Lower lobe of right lung (tissue), 2 donors: ENCODE measurements at regions not wholly inside any gene's neighbourhood (a gene's known extent, or its start where the extent isn't known, plus 50 kb on each side); places are given as distances from the start of the nearest gene placed in this dataset.

Experiments
- ATAC-seq, 2 donors: fragments of 200-7000 bp; cut with Tn5 transposase; one replicate each; pipeline ENCODE4 v1.9.1; 2020 to 2022; ENCODE audit warnings: mild to moderate bottlenecking in 2 of 2, moderate library complexity in 2 of 2
- DNase-seq: peaks from one replicate; pipeline ENCODE4 v3.0.0-alpha.2; 2020
- H3K27ac ChIP-seq: fragments of 200-600 bp; one replicate; pipeline ENCODE4 v1.8.0; 2022
- H3K27me3 ChIP-seq: fragments of 200-600 bp; one replicate; pipeline ENCODE4 v1.8.0; 2022; ENCODE audit warnings: low read depth
- H3K36me3 ChIP-seq: fragments of 200-600 bp; one replicate; pipeline ENCODE4 v1.8.0; 2022; ENCODE audit warnings: mild to moderate bottlenecking
- H3K4me1 ChIP-seq: fragments of 200-600 bp; one replicate; pipeline ENCODE4 v1.8.0; 2022
- H3K4me3 ChIP-seq: fragments of 200-600 bp; one replicate; pipeline ENCODE4 v1.8.0; 2022; ENCODE audit warnings: mild to moderate bottlenecking
- H3K9me3 ChIP-seq: fragments of 200-600 bp; one replicate; pipeline ENCODE4 v1.8.0; 2022
- intact Hi-C: fragments of 100-400 bp; cut with DNase I; formaldehyde crosslinking; loops from one replicate; pipeline ENCODE4 v1.11.0; 2022
- TF ChIP-seq, protein P1 (sequence below): fragments of 200-600 bp; IDR thresholded peaks from one replicate; pipeline ENCODE4 v1.8.0; 2022; ENCODE audit warnings: antibody characterized with exemption, mild to moderate bottlenecking
- donor health status: DM: no; HTN: yes; CAD: no; lungs with severe emphysema.

DNA sequence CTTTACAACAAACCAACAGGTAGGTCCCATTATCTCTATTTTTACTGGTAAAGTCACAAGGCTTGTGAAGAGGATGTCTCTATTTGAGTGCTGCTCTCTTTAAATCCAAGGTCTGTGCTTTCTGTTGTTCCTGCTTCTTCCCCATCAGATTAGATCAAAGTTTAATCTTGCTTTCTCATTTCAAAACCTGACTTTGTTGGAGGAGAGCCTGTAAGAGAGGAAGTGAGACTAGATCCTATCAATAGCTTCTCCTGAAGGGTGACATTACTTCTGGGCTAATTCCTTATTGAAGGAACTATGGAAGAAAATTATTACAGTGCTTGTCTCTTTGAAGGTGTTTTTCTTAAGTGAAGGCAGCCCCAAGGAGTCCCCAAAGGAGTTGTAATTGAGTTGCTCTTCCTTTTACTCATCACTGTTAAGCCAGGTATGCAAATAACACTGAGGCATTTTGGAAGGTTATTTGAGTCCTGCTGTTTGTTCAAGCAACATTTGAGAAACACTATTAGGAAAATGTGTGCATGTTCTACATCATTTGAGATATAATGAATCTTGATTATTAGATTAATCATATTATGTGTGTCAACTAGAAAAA is 146.2 kb upstream of the MBL2 start:
- ATAC-seq: no peak
- intact Hi-C loops: no loop called here
- Histone ChIP-seq H3K27ac (no peak overlapping the region), H3K27me3 (no peaks in the 10 kb centered on the region), H3K36me3 (no peaks in the 10 kb centered on the region), H3K4me3 (no peak overlapping the region), H3K9me3 (no peaks in the 10 kb centered on the region), H3K4me1 (no peaks in the 10 kb centered on the region)
- no peak for DNase-seq
- TF ChIP-seq, protein P1, sequence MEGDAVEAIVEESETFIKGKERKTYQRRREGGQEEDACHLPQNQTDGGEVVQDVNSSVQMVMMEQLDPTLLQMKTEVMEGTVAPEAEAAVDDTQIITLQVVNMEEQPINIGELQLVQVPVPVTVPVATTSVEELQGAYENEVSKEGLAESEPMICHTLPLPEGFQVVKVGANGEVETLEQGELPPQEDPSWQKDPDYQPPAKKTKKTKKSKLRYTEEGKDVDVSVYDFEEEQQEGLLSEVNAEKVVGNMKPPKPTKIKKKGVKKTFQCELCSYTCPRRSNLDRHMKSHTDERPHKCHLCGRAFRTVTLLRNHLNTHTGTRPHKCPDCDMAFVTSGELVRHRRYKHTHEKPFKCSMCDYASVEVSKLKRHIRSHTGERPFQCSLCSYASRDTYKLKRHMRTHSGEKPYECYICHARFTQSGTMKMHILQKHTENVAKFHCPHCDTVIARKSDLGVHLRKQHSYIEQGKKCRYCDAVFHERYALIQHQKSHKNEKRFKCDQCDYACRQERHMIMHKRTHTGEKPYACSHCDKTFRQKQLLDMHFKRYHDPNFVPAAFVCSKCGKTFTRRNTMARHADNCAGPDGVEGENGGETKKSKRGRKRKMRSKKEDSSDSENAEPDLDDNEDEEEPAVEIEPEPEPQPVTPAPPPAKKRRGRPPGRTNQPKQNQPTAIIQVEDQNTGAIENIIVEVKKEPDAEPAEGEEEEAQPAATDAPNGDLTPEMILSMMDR: no peak

DNA sequence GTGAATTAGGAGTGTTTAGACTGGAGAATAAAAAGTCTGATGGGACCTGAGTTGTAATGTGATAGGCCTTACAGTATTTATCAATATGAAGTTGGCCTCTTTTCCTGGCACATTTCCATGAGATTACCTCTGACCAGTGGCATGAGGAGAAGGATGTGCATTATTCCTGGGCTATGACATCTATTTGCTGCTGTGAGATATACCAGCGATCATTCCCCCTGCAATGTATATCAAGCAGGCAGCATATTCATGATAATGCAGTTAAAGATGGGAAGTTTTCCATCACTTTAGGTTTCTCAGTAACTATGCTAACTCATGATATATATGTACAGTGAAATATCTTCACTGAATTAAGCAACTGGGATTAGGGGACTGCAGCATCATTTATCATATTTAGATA is 142.8 kb upstream of the MBL2 start:
- Histone ChIP-seq H3K4me1 (no peaks in the 10 kb centered on the region), H3K27me3 (no peaks in the 10 kb centered on the region), H3K27ac (no peak overlapping the region), H3K36me3 (no peaks in the 10 kb centered on the region), H3K4me3 (no peak overlapping the region), H3K9me3 (no peaks in the 10 kb centered on the region)
- intact Hi-C loops: no loop called here
- TF ChIP-seq, protein P1: no peak
- ATAC-seq: no peak
- no peak for DNase-seq

DNA sequence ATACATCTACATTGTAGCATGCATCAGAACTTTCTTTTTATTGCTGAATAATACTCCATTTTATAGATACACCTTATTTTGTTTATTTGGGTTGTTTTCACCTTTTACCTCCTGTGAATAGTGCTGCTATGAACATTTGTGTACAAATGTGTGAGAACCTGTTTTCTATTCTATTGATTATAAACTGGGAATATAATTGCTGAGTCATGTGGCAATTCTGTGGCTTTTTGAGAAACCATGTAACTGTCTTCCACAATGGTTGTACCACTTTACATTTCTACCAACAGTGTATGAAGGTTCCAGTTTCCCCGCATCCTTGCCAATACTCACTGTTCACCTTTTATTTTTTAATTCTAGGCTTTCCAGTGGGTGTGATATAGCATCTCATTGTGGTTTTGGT is 138.6 kb upstream of the MBL2 start:
- Histone ChIP-seq H3K4me3 (no peak overlapping the region), H3K4me1 (no peaks in the 10 kb centered on the region), H3K27ac (no peak overlapping the region), H3K36me3 (no peaks in the 10 kb centered on the region), H3K9me3 (no peaks in the 10 kb centered on the region), H3K27me3 (no peaks in the 10 kb centered on the region)
- no peak for ATAC-seq
- intact Hi-C loops: no loop called here
- TF ChIP-seq, protein P1: no peak
- no peak for DNase-seq

GRCh38 chr10:52908478-52908877 is 135.9 kb upstream of the MBL2 start:
- no peak for DNase-seq
- Histone ChIP-seq H3K4me3 (no peak overlapping the region), H3K36me3 (no peaks in the 10 kb centered on the region), H3K27ac (no peak overlapping the region), H3K9me3 (no peaks in the 10 kb centered on the region), H3K27me3 (no peaks in the 10 kb centered on the region), H3K4me1 (no peaks in the 10 kb centered on the region)
- TF ChIP-seq, protein P1: no peak
- intact Hi-C loops: no loop called here
- ATAC-seq: no peak

DNA sequence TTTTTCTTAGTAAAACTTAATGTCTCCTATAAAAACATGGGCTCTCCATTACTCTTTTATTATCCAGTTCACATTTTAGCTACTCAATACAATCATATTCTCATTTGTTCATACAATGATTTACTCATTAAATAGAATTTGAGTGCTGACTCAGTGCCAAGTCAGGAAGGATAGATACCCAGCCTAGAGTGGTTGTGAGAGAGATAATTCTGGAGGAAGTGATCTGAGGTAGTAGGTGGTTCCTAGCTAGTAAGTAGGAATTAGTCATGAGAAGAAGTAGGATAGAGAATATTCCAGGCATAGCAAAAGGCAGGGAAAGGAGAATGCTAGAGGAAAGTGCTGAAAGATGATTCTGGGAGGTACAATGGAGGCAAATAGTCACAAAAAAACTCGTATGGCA is 133.5 kb upstream of the MBL2 start:
- no peaks in the 10 kb centered on the region for H3K27me3 ChIP-seq
- DNase-seq (no peak), ATAC-seq (peak in 1 of 2 donors; percentile 41)
- intact Hi-C loops: no loop called here
- H3K27ac ChIP-seq: no peak overlapping the region
- H3K4me3 ChIP-seq: no peak overlapping the region
- H3K9me3 ChIP-seq: no peaks in the 10 kb centered on the region
- TF ChIP-seq, protein P1: no peak
- H3K4me1 ChIP-seq: no peaks in the 10 kb centered on the region
- H3K36me3 ChIP-seq: no peaks in the 10 kb centered on the region
